ENCODE measurements at regions not wholly inside any gene's neighbourhood (a gene's known extent, or its start where the extent isn't known, plus 50 kb on each side); places are given as distances from the start of the nearest gene placed in this dataset.

GRCh38 chr18:5024741-5025140 lies 172.3 kb downstream of the AKAIN1 start:
- no peak for DNase-seq (ENCODE audit: low spot score)
- Histone ChIP-seq H3K9ac (ENCODE audit: low read depth in 1 of 2, low read length in 2 of 2) (no peak overlapping the region), H3K4me3 (ENCODE audit: low read depth in 1 of 3, low read length in 3 of 3) (no peak overlapping the region), H3K4me1 (ENCODE audit: control insufficient read depth in 4 of 4, insufficient read depth in 4 of 4, low read length in 3 of 4) (no peaks in the 10 kb centered on the region), H3K27ac (ENCODE audit: low read depth in 1 of 2, low read length in 2 of 2) (no peak overlapping the region), H3K27me3 (ENCODE audit: control insufficient read depth in 4 of 4, insufficient read depth in 4 of 4, low read length in 3 of 4) (peaks cover 0 to 4% (median 0%) of the 10 kb centered on the region in 4 donors), H3K36me3 (ENCODE audit: control insufficient read depth in 4 of 4, insufficient read depth in 3 of 4, low read depth in 1 of 4, low read length in 3 of 4) (no peaks in the 10 kb centered on the region), H3K9me3 (ENCODE audit: control insufficient read depth in 4 of 4, low read length in 3 of 4) (no peaks in the 10 kb centered on the region)
- no peak for TF ChIP-seq HNF4A (conservative IDR thresholded peaks at IDR 0.05)
- WGBS, result 60% methylated on average over 2 of the region's 2 CpGs

GRCh38 chr18:5021558-5021957 lies 175.5 kb downstream of the AKAIN1 start:
- H3K9me3 ChIP-seq (ENCODE audit: control insufficient read depth in 4 of 4, low read length in 3 of 4), result no peaks in the 10 kb centered on the region
- H3K27ac ChIP-seq (ENCODE audit: low read depth in 1 of 2, low read length in 2 of 2), result no peak overlapping the region
- H3K9ac ChIP-seq (ENCODE audit: low read depth in 1 of 2, low read length in 2 of 2), result no peak overlapping the region
- H3K4me3 ChIP-seq (ENCODE audit: low read depth in 1 of 3, low read length in 3 of 3), result no peak overlapping the region
- peaks cover 0 to 4% (median 0%) of the 10 kb centered on the region in 4 donors for H3K27me3 ChIP-seq (ENCODE audit: control insufficient read depth in 4 of 4, insufficient read depth in 4 of 4, low read length in 3 of 4)
- no peaks in the 10 kb centered on the region for H3K4me1 ChIP-seq (ENCODE audit: control insufficient read depth in 4 of 4, insufficient read depth in 4 of 4, low read length in 3 of 4)
- H3K36me3 ChIP-seq (ENCODE audit: control insufficient read depth in 4 of 4, insufficient read depth in 3 of 4, low read depth in 1 of 4, low read length in 3 of 4), result no peaks in the 10 kb centered on the region
- TF ChIP-seq ZBTB33 (IDR thresholded peaks at IDR 0.05), result no peak
- no peak for TF ChIP-seq YY1 (IDR thresholded peaks at IDR 0.05)
- no peak for TF ChIP-seq ATF3 (IDR thresholded peaks at IDR 0.05)
- no peak for TF ChIP-seq FOXA1 (IDR thresholded peaks at IDR 0.05)
- no peak for TF ChIP-seq RAD21 (IDR thresholded peaks at IDR 0.05)
- TF ChIP-seq GABPA (IDR thresholded peaks at IDR 0.05 in 1 of 2, conservative IDR thresholded peaks at IDR 0.05 in 1 of 2), result no peak
- TF ChIP-seq FOXA2 (IDR thresholded peaks at IDR 0.05), result no peak
- no peak for TF ChIP-seq RXRA (IDR thresholded peaks at IDR 0.05)
- TF ChIP-seq JUND (IDR thresholded peaks at IDR 0.05), result no peak
- no peak for TF ChIP-seq HNF4G (IDR thresholded peaks at IDR 0.05)
- no peak for TF ChIP-seq EGR1 (IDR thresholded peaks at IDR 0.05; ENCODE audit: low read depth in 2 of 2)
- TF ChIP-seq TAF1 (conservative IDR thresholded peaks at IDR 0.05), result no peak
- TF ChIP-seq CTCF (IDR thresholded peaks at IDR 0.05; ENCODE audit: low read depth, low read length, missing input control), result no peak
- TF ChIP-seq NR2F2 (IDR thresholded peaks at IDR 0.05), result no peak
- DNase-seq (ENCODE audit: low spot score), result no peak

- Histone ChIP-seq H3K9me3 (ENCODE audit: control insufficient read depth in 4 of 4, low read length in 3 of 4) (no peaks in the 10 kb centered on the region), H3K9ac (ENCODE audit: low read depth in 1 of 2, low read length in 2 of 2) (no peak overlapping the region), H3K4me3 (ENCODE audit: low read depth in 1 of 3, low read length in 3 of 3) (no peak overlapping the region), H3K36me3 (ENCODE audit: control insufficient read depth in 4 of 4, insufficient read depth in 3 of 4, low read depth in 1 of 4, low read length in 3 of 4) (no peaks in the 10 kb centered on the region), H3K27ac (ENCODE audit: low read depth in 1 of 2, low read length in 2 of 2) (no peak overlapping the region), H3K4me1 (ENCODE audit: control insufficient read depth in 4 of 4, insufficient read depth in 4 of 4, low read length in 3 of 4) (no peaks in the 10 kb centered on the region), H3K27me3 (ENCODE audit: control insufficient read depth in 4 of 4, insufficient read depth in 4 of 4, low read length in 3 of 4) (no peaks in the 10 kb centered on the region)
- WGBS, result 67% methylated on average over 4 of the region's 4 CpGs
- DNase-seq (ENCODE audit: low spot score), result no peak
- no peak for TF ChIP-seq NR2F2 (IDR thresholded peaks at IDR 0.05)
- no peak for TF ChIP-seq SP1 (IDR thresholded peaks at IDR 0.05)
- no peak for TF ChIP-seq ZBTB33 (IDR thresholded peaks at IDR 0.05)
- no peak for TF ChIP-seq REST (IDR thresholded peaks at IDR 0.05)
- no peak for TF ChIP-seq JUND (IDR thresholded peaks at IDR 0.05)
- TF ChIP-seq CTCF (IDR thresholded peaks at IDR 0.05; ENCODE audit: low read depth, low read length, missing input control), result no peak
- no peak for TF ChIP-seq TAF1 (conservative IDR thresholded peaks at IDR 0.05)
- TF ChIP-seq FOXA1 (IDR thresholded peaks at IDR 0.05), result no peak
These were observed 181.8 kb downstream of the AKAIN1 start for GRCh38 chr18:5015213-5015612.

All from liver (tissue), 8 donors.